Kidney epithelial cell (primary cell): ENCODE measurements at regions not wholly inside any gene's neighbourhood (a gene's known extent, or its start where the extent isn't known, plus 50 kb on each side); places are given as distances from the start of the nearest gene placed in this dataset.

Experiments
- DNase-seq: peaks from one replicate; pipeline ENCODE4 v3.0.0-alpha.2; 2010; ENCODE audit warnings: low read depth
- H3K27me3 ChIP-seq: 2 replicates; pipeline ENCODE4 v1.6.0; 2011; ENCODE audit warnings: low read length; ENCODE audit not compliant: control insufficient read depth, insufficient read depth
- H3K36me3 ChIP-seq: 2 replicates; pipeline ENCODE4 v1.5.1; 2011; ENCODE audit warnings: low read length; ENCODE audit not compliant: control insufficient read depth, insufficient read depth
- H3K4me3 ChIP-seq: 2 replicates; pipeline ENCODE4 v1.5.1; 2011; ENCODE audit warnings: low read depth, mild to moderate bottlenecking, control low read depth, low read length
- CTCF ChIP-seq: IDR thresholded peaks from 2 replicates; pipeline ENCODE4 v1.5.1; 2011; ENCODE audit warnings: mild to moderate bottlenecking, moderate library complexity, low read length, control low read depth, inconsistent platforms; ENCODE audit not compliant: insufficient read depth, poor library complexity, severe bottlenecking

- no peaks in the 10 kb centered on the region for H3K27me3 ChIP-seq
- no peak for DNase-seq
- no peak for TF ChIP-seq CTCF
- H3K36me3 ChIP-seq = no peaks in the 10 kb centered on the region
- H3K4me3 ChIP-seq = no peak overlapping the region
Measured at GRCh38 chr3:187941135-187941847, 196.0 kb upstream of the BCL6 start.

- DNase-seq = no peak
Measured at GRCh38 chr3:187941848-187942194, 196.6 kb upstream of the BCL6 start.

GRCh38 chr3:187942658-187943241, 197.5 kb upstream of the BCL6 start:
- no peak for TF ChIP-seq CTCF
- H3K4me3 ChIP-seq = no peak overlapping the region
- no peak for DNase-seq
- H3K27me3 ChIP-seq = no peaks in the 10 kb centered on the region
- H3K36me3 ChIP-seq = no peaks in the 10 kb centered on the region

More at GRCh38 chr3:187941848-187942194, 196.6 kb upstream of the BCL6 start:
- no peak overlapping the region for H3K4me3 ChIP-seq
- no peaks in the 10 kb centered on the region for H3K36me3 ChIP-seq
- no peak for TF ChIP-seq CTCF
- no peaks in the 10 kb centered on the region for H3K27me3 ChIP-seq

GRCh38 chr3:187943677-187944389, 198.6 kb upstream of the BCL6 start:
- no peaks in the 10 kb centered on the region for H3K36me3 ChIP-seq
- TF ChIP-seq CTCF = no peak
- H3K27me3 ChIP-seq = no peaks in the 10 kb centered on the region
- no peak for DNase-seq
- H3K4me3 ChIP-seq = no peak overlapping the region

GRCh38 chr3:187944390-187945179, 199.3 kb upstream of the BCL6 start:
- no peak for TF ChIP-seq CTCF
- Histone ChIP-seq H3K27me3 (no peaks in the 10 kb centered on the region), H3K4me3 (no peak overlapping the region), H3K36me3 (no peaks in the 10 kb centered on the region)
- DNase-seq = no peak
